ENCODE measurements at regions not wholly inside any gene's neighbourhood (a gene's known extent, or its start where the extent isn't known, plus 50 kb on each side); places are given as distances from the start of the nearest gene placed in this dataset.

- TF ChIP-seq CTCF (IDR thresholded peaks at IDR 0.05; ENCODE audit: low read depth, low read length) (no peak), POLR2A (IDR thresholded peaks at IDR 0.05; ENCODE audit: extremely low read depth, insufficient read length) (no peak), MAX (IDR thresholded peaks at IDR 0.05; ENCODE audit: low read depth, low read length) (no peak), MYC (IDR thresholded peaks at IDR 0.05; ENCODE audit: low read depth, low read length) (no peak)
Observed at GRCh38 chr3:147007736-147008245, 398.6 kb downstream of the ZIC4 start.
